Gastroesophageal sphincter (tissue), 4 donors: ENCODE measurements at regions not wholly inside any gene's neighbourhood (a gene's known extent, or its start where the extent isn't known, plus 50 kb on each side); places are given as distances from the start of the nearest gene placed in this dataset.
"Not testable (repeated sequence)": the region's sequence is repeated elsewhere in the genome, so short reads cannot be mapped to it uniquely, and the experiment has no call there.

Experiments used
- ATAC-seq: fragments of 150-250 bp; one replicate; pipeline ENCODE4 v1.9.1; 2016; ENCODE audit warnings: mild to moderate bottlenecking, moderate library complexity
- H3K27ac ChIP-seq, 4 donors: fragments of 200-600 bp; sonication (generic) in 3 of 4; 1 replicate in 3 of 4; 2 replicates in 1 of 4; pipeline ENCODE4 v1.5.1; 2016 to 2019
- H3K27me3 ChIP-seq: fragments of 200-600 bp; sonication (generic); one replicate; pipeline ENCODE4 v1.5.1; 2019
- H3K36me3 ChIP-seq, 2 donors: fragments of 200-600 bp; sonication (generic); one replicate each; pipeline ENCODE4 v1.5.1; 2019; ENCODE audit warnings: control low read depth in 1 of 2
- H3K4me1 ChIP-seq, 3 donors: fragments of 200-600 bp; sonication (generic); 1 replicate in 2 of 3; 2 replicates in 1 of 3; pipeline ENCODE4 v1.5.1; 2016 to 2019; ENCODE audit warnings: control low read depth in 2 of 3
- H3K4me3 ChIP-seq, 2 donors: fragments of 200-600 bp; sonication (generic); one replicate each; pipeline ENCODE4 v1.5.1; 2019; ENCODE audit warnings: mild to moderate bottlenecking in 1 of 2, moderate library complexity in 1 of 2
- H3K9me3 ChIP-seq, 3 donors: fragments of 200-600 bp; sonication (generic); one replicate each; pipeline ENCODE4 v1.5.1; 2017 to 2019; ENCODE audit warnings: control low read depth in 2 of 3
- CTCF ChIP-seq, 4 experiments: fragments of 200-600 bp in 2 of 4; fragments of 450-650 bp in 2 of 4; sonication (generic) in 1 of 4; IDR thresholded peaks; one replicate each; pipeline ENCODE4 v1.5.1; 2017 to 2019; ENCODE audit warnings: antibody characterized with exemption in 4 of 4, mild to moderate bottlenecking in 2 of 4, moderate library complexity in 2 of 4
- EP300 ChIP-seq: sonication (generic); formaldehyde crosslinking; IDR thresholded peaks from one replicate; pipeline ENCODE4 v1.6.1; 2017; ENCODE audit warnings: antibody characterized with exemption, mild to moderate bottlenecking
- POLR2A ChIP-seq, 2 donors: fragments of 450-650 bp; IDR thresholded peaks; one replicate each; pipeline ENCODE4 v1.6.1; 2017; ENCODE audit warnings: antibody characterized with exemption in 2 of 2, mild to moderate bottlenecking in 2 of 2, moderate library complexity in 1 of 2
- POLR2AphosphoS5 ChIP-seq: sonication (generic); formaldehyde crosslinking; IDR thresholded peaks from one replicate; pipeline ENCODE4 v1.6.1; 2017; ENCODE audit warnings: antibody characterized with exemption
- WGBS, 2 donors: methylation state at CpG; one replicate each; pipeline ENCODE4 v1.1.5; 2018; ENCODE audit warnings: low coverage in 1 of 2; 5-methylcytosine and 5-hydroxymethylcytosine counted together

DNA sequence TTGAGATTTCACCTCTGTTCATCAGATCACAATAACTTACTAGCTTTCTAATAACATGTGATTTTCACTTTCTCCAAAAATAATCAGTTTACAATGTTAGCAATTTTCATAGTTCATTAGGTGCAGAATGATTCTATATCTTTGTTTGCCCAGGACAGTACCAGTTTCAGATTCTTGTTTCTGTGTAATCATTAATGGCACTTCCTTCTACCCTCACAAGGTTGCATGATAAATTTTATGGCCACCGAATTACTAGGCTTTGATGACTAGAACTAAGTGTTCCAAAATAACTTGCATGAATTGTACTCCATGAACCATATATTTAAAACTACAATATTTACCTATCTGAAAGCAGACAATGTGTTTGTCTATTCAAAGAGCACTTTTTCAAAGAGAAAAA, 442.3 kb downstream of the EPHA7 start:
- no peaks in the 10 kb centered on the region for H3K4me1 ChIP-seq
- H3K36me3 ChIP-seq, result no peaks in the 10 kb centered on the region
- 43 to 75% methylated on average over 1 of the region's 1 CpG for WGBS, 2 donors
- no peak for ATAC-seq
- H3K9me3 ChIP-seq, result no peaks in the 10 kb centered on the region
- TF ChIP-seq EP300, result no peak
- no peak for TF ChIP-seq CTCF (IDR thresholded peaks at IDR 0.05)
- TF ChIP-seq POLR2AphosphoS5, result no peak
- TF ChIP-seq POLR2A (IDR thresholded peaks at IDR 0.05), result no peak
- no peaks in the 10 kb centered on the region for H3K27me3 ChIP-seq
- no peak overlapping the region for H3K27ac ChIP-seq
- no peak overlapping the region for H3K4me3 ChIP-seq

- ATAC-seq, result no peak
- no peaks in the 10 kb centered on the region for H3K9me3 ChIP-seq
- TF ChIP-seq EP300 (no peak), POLR2AphosphoS5 (no peak), POLR2A (IDR thresholded peaks at IDR 0.05) (no peak), CTCF (IDR thresholded peaks at IDR 0.05) (no peak)
- H3K4me3 ChIP-seq, result no peak overlapping the region
- H3K4me1 ChIP-seq, result no peaks in the 10 kb centered on the region
- H3K36me3 ChIP-seq, result no peaks in the 10 kb centered on the region
- H3K27ac ChIP-seq, result no peak overlapping the region
- no peaks in the 10 kb centered on the region for H3K27me3 ChIP-seq
Measured at GRCh38 chr6:92967362-92967761, 452.0 kb downstream of the EPHA7 start.

DNA sequence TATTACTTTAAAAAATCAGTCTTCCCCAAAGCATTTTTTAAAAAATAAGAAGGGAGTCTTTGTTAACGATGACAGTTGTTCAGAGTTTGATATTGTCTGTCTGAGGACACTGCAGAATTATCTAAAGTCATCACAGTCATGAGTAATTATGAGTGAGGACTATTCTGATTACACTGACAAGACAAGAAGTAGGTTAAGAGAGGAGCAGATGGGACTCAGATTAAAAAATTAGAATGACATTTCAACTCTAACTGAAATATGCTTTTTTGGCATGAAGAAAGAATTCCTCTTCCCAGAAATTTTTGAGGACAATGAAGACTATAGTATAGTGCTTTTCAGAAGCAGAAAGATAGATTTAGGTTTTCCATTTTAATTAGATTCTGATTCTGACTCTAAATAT, 456.5 kb downstream of the EPHA7 start:
- no peaks in the 10 kb centered on the region for H3K4me1 ChIP-seq
- peaks cover 0 to 9% (median 0%) of the 10 kb centered on the region in 3 donors for H3K9me3 ChIP-seq
- TF ChIP-seq EP300 (no peak), POLR2AphosphoS5 (no peak)
- H3K36me3 ChIP-seq, result no peaks in the 10 kb centered on the region
- 55 to 85% methylated on average over 1 of the region's 1 CpG for WGBS, 2 donors
- no peaks in the 10 kb centered on the region for H3K27me3 ChIP-seq
- H3K4me3 ChIP-seq, result no peak overlapping the region
- no peak for ATAC-seq
- H3K27ac ChIP-seq, result no peak overlapping the region

DNA sequence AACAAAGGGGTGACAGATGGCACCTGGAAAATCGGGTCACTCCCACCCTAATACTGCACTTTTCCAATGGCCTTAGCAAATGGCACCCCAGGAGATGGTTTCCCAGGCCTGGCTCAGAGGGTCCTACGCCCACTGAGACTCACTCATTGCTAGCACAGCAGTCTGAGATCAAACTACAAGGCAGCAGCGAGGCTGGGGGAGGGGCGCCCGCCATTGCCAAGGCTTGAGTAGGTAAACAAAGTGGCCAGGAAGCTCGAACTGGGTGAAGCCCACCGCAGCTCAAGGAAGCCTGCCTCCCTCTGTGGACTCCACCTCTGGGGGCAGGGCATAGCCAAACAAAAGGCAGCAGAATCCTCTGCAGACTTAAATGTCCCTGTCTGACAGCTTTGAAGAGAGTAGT, 467.2 kb downstream of the EPHA7 start:
- no CpG with 5 or more reads among the region's 7 CpGs for WGBS, 2 donors
- H3K4me1 ChIP-seq, H3K9me3 ChIP-seq, ATAC-seq, H3K36me3 ChIP-seq, H3K27me3 ChIP-seq, H3K27ac ChIP-seq, H3K4me3 ChIP-seq: not testable (repeated sequence)

GRCh38 chr6:92945799-92946198, 473.6 kb downstream of the EPHA7 start:
- Histone ChIP-seq H3K4me3 (no peak overlapping the region), H3K27me3 (no peaks in the 10 kb centered on the region), H3K27ac (no peak overlapping the region), H3K4me1 (no peaks in the 10 kb centered on the region), H3K36me3 (no peaks in the 10 kb centered on the region), H3K9me3 (no peaks in the 10 kb centered on the region)
- TF ChIP-seq CTCF (IDR thresholded peaks at IDR 0.05) (no peak), POLR2A (IDR thresholded peaks at IDR 0.05) (no peak), POLR2AphosphoS5 (no peak), EP300 (no peak)
- WGBS, 2 donors, result 73 to 77% methylated on average over 2 to 3 of the region's 3 CpGs
- no peak for ATAC-seq

GRCh38 chr6:92944132-92944531, 475.2 kb downstream of the EPHA7 start:
- Histone ChIP-seq H3K27me3 (no peaks in the 10 kb centered on the region), H3K9me3 (no peaks in the 10 kb centered on the region), H3K4me3 (no peak overlapping the region), H3K36me3 (no peaks in the 10 kb centered on the region), H3K4me1 (no peaks in the 10 kb centered on the region), H3K27ac (no peak overlapping the region)
- whole genome bisulfite sequencing, 2 donors, result 78 to 91% methylated on average over 1 of the region's 1 CpG
- ATAC-seq, result no peak
- TF ChIP-seq POLR2A (IDR thresholded peaks at IDR 0.05) (no peak), CTCF (IDR thresholded peaks at IDR 0.05) (no peak), POLR2AphosphoS5 (no peak), EP300 (no peak)
